HEK293T (cell line): ENCODE measurements at regions not wholly inside any gene's neighbourhood (a gene's known extent, or its start where the extent isn't known, plus 50 kb on each side); places are given as distances from the start of the nearest gene placed in this dataset.

Experiments used
- ARNT ChIP-seq: fragments of 450-650 bp; IDR thresholded peaks from 2 replicates; pipeline ENCODE4 v1.6.1; 2017; ENCODE audit warnings: mild to moderate bottlenecking
- BHLHE40 ChIP-seq: fragments of 450-650 bp; IDR thresholded peaks from 2 replicates; pipeline ENCODE4 v1.6.1; 2016; ENCODE audit warnings: mild to moderate bottlenecking, moderate library complexity, borderline replicate concordance
- L3MBTL2 ChIP-seq: fragments of 450-650 bp; conservative IDR thresholded peaks from 2 replicates; pipeline ENCODE4 v1.6.1; 2016; ENCODE audit warnings: mild to moderate bottlenecking
- SUZ12 ChIP-seq: fragments of 450-650 bp; IDR thresholded peaks from 2 replicates; pipeline ENCODE4 v1.6.1; 2016; ENCODE audit warnings: mild to moderate bottlenecking

DNA sequence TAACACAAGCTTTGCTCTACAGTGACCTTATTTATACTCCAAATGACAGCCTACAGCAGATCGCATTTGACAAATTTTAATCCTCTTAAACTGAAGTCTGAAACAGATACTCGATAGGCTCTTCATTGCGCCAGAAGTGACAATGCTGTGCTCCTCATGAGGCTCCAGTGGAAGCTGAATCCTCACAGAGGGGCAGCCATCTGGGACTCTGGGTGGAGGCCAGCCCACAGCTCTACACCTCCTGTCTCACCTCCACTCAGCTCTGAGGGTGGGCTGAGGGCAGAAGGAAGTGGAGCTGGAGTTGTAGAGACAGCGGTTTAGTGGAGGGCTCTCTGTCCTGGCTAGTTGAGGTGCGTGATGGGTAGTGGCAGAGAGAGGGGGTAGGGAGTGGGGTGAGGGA, 283.3 kb upstream of the ANKRD55 start:
- TF ChIP-seq SUZ12 (no peak), ARNT (no peak), BHLHE40 (no peak), L3MBTL2 (no peak)
